GM12873 (cell line): ENCODE measurements at regions not wholly inside any gene's neighbourhood (a gene's known extent, or its start where the extent isn't known, plus 50 kb on each side); places are given as distances from the start of the nearest gene placed in this dataset.

Experiments used
- CTCF ChIP-seq: IDR thresholded peaks from 2 replicates; pipeline ENCODE4 v1.5.1; 2012; ENCODE audit warnings: low read depth, mild to moderate bottlenecking, moderate library complexity, low read length, control low read depth; ENCODE audit not compliant: insufficient read depth; ENCODE audit errors: missing control alignments

- no peak for TF ChIP-seq CTCF
These were observed 236.4 kb downstream of the HGF start for GRCh38 chr7:81533426-81533825.

DNA sequence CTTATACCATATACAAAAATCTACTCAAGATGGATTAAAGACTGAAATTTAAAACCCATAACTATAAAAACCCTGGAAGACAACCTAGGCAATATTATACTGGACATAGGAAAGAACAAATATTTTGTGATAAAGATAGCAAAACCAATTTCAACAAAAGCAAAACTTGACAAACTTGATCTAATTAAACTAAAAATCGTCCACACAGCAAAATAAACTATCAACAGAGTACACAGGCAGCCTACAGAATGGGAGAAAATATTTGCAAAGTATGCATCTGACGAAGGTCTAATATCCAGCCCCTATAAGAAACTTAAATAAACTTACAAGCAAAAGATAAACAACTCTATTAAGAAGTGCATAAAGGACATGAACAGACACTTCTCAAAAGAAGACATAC is 240.1 kb downstream of the HGF start:
- no peak for TF ChIP-seq CTCF

- TF ChIP-seq CTCF, result peak; percentile 8
These were observed 242.2 kb downstream of the HGF start for GRCh38 chr7:81527651-81528050.

GRCh38 chr7:81526971-81527370 is 242.9 kb downstream of the HGF start:
- TF ChIP-seq CTCF, result no peak

DNA sequence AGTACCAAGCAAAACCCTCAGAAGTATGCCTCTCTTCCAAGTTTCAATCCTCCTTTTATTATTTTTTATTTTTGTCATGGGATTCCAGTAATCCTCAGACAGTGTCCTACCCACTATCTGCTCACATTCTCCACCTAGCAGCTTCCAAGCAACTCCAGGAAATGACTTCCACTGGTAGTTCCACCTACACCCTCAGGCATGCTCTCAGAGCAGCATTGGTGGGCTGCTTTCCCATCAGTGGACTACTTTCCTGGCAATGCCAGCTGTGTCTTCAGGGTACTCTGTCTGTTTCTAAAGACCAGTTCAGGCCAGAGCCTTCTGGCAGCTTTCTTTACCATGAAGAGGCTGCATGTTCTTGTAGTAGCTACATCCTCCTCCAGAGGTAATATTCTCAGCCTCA is 244.0 kb downstream of the HGF start:
- TF ChIP-seq CTCF, result no peak

DNA sequence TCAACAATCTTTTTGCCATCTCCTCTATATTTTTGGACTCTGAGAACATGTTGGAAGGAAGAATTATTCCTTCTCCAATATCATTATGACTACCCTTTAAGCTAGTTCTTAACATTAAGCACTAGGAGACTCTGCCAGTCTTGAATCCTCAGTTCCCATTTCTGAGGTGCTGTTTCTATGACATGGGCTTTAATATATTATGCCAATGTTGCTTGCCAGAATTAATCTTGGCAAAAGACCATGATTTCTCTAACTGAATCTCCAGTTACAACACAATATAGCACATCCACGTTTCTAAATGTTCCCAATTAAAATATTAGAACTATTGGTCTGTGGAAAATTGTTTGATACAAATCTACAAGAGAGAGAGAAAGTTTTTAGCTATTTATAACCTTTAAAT is 250.0 kb downstream of the HGF start:
- TF ChIP-seq CTCF, result no peak

GRCh38 chr7:81516898-81517297 is 252.9 kb downstream of the HGF start:
- no peak for TF ChIP-seq CTCF

- no peak for TF ChIP-seq CTCF
These were observed 254.8 kb downstream of the HGF start for GRCh38 chr7:81515009-81515408.
